ENCODE measurements at regions not wholly inside any gene's neighbourhood (a gene's known extent, or its start where the extent isn't known, plus 50 kb on each side); places are given as distances from the start of the nearest gene placed in this dataset.

DNA sequence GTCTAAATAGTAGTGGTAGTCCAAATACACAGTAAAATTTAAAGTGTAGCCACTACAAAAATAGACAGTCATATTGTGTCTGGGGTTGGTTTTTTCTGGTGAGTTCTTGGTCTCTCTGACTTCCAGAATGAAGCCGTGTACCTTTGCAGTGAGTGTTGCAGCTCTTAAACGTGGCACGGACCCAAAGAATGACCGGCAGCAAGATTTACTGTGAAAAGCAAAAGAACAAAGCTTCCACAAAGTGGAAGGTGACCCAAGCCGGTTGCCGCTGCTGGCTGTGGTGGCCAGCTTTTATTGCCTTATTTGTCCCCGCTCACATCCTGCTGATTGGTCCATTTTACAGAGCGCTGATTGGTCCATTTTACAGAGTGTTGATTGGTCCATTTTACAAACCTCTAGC lies 188.7 kb downstream of the ZNF608 start:
- TF ChIP-seq MXI1 (IDR thresholded peaks at IDR 0.05; ENCODE audit: low read depth, low read length): no peak
- TF ChIP-seq SOX6 (IDR thresholded peaks at IDR 0.05): no peak
- no peak for TF ChIP-seq ZNF699 (CRISPR knock-in tag; IDR thresholded peaks at IDR 0.05; ENCODE audit: insufficient replicate concordance)
- TF ChIP-seq FOXJ3 (CRISPR knock-in tag; IDR thresholded peaks at IDR 0.05): no peak
- TF ChIP-seq HNRNPK (IDR thresholded peaks at IDR 0.05; ENCODE audit: low read depth, low read length, poor library complexity, severe bottlenecking): no peak
- TF ChIP-seq RNF2 (IDR thresholded peaks at IDR 0.05): no peak

All from K562 (cell line).